Ishikawa (cell line): ENCODE measurements at regions not wholly inside any gene's neighbourhood (a gene's known extent, or its start where the extent isn't known, plus 50 kb on each side); places are given as distances from the start of the nearest gene placed in this dataset.

ENCODE experiments used
- CEBPB ChIP-seq: IDR thresholded peaks from 2 replicates; pipeline ENCODE4 v1.6.1; 2012
- CREB1 ChIP-seq: IDR thresholded peaks from 2 replicates; pipeline ENCODE4 v1.6.1; 2012; ENCODE audit warnings: low read depth
- EGR1 ChIP-seq: IDR thresholded peaks from 2 replicates; pipeline ENCODE4 v1.6.1; 2012
- EP300 ChIP-seq: IDR thresholded peaks from 2 replicates; pipeline ENCODE4 v1.6.1; 2012; ENCODE audit warnings: borderline replicate concordance
- FOXM1 ChIP-seq: IDR thresholded peaks from 2 replicates; pipeline ENCODE4 v1.6.1; 2012; ENCODE audit warnings: low read depth, borderline replicate concordance
- MAX ChIP-seq: IDR thresholded peaks from 2 replicates; pipeline ENCODE4 v1.6.1; 2012
- NFIC ChIP-seq: IDR thresholded peaks from 2 replicates; pipeline ENCODE4 v1.6.1; 2012
- RAD21 ChIP-seq: IDR thresholded peaks from 2 replicates; pipeline ENCODE4 v1.6.1; 2012; ENCODE audit warnings: low read depth
- REST ChIP-seq: IDR thresholded peaks from 2 replicates; pipeline ENCODE4 v1.6.1; 2012; ENCODE audit warnings: low read depth, mild to moderate bottlenecking
- TAF1 ChIP-seq: IDR thresholded peaks from 2 replicates; pipeline ENCODE4 v1.6.1; 2012; ENCODE audit warnings: low read depth, mild to moderate bottlenecking
- TCF12 ChIP-seq: IDR thresholded peaks from 2 replicates; pipeline ENCODE4 v1.6.1; 2012; ENCODE audit warnings: low read depth
- TEAD4 ChIP-seq: IDR thresholded peaks from 2 replicates; pipeline ENCODE4 v1.6.1; 2012
- USF1 ChIP-seq: IDR thresholded peaks from 2 replicates; pipeline ENCODE4 v1.6.1; 2012
- YY1 ChIP-seq: IDR thresholded peaks from 2 replicates; pipeline ENCODE4 v1.6.1; 2012; ENCODE audit warnings: low read depth
- ZBTB7A ChIP-seq: IDR thresholded peaks from 2 replicates; pipeline ENCODE4 v1.6.1; 2012; ENCODE audit warnings: low read depth

- TF ChIP-seq YY1 (no peak), NFIC (no peak), USF1 (no peak), EGR1 (no peak), REST (no peak), CEBPB (no peak), MAX (no peak), CREB1 (no peak), TAF1 (no peak), ZBTB7A (no peak), EP300 (no peak), RAD21 (no peak), FOXM1 (no peak), TEAD4 (no peak), TCF12 (no peak)
Measured at GRCh38 chr5:2282893-2283292, 400.2 kb upstream of the IRX4 start.

GRCh38 chr5:2282034-2282690, 399.4 kb upstream of the IRX4 start:
- no peak for TF ChIP-seq TCF12

GRCh38 chr5:2281446-2281845, 398.7 kb upstream of the IRX4 start:
- TF ChIP-seq FOXM1, result no peak
- TF ChIP-seq NFIC, result no peak
- TF ChIP-seq USF1, result no peak
- no peak for TF ChIP-seq TCF12
- TF ChIP-seq CREB1, result no peak
- no peak for TF ChIP-seq EGR1
- no peak for TF ChIP-seq RAD21
- no peak for TF ChIP-seq EP300
- no peak for TF ChIP-seq ZBTB7A
- TF ChIP-seq TAF1, result no peak
- TF ChIP-seq REST, result no peak
- no peak for TF ChIP-seq CEBPB
- no peak for TF ChIP-seq MAX
- TF ChIP-seq YY1, result no peak
- TF ChIP-seq TEAD4, result no peak

GRCh38 chr5:2280318-2280717, 397.6 kb upstream of the IRX4 start:
- TF ChIP-seq YY1 (no peak), MAX (no peak), EP300 (no peak), TEAD4 (no peak), EGR1 (no peak), ZBTB7A (no peak), USF1 (no peak), TCF12 (no peak), CREB1 (no peak), REST (no peak), NFIC (no peak), RAD21 (no peak), CEBPB (no peak), FOXM1 (no peak), TAF1 (no peak)
